HG03095 (cell line): ENCODE measurements at regions not wholly inside any gene's neighbourhood (a gene's known extent, or its start where the extent isn't known, plus 50 kb on each side); places are given as distances from the start of the nearest gene placed in this dataset.
"Not testable (repeated sequence)": the region's sequence is repeated elsewhere in the genome, so short reads cannot be mapped to it uniquely, and the experiment has no call there.

Experiments used
- ATAC-seq: cut with Tn5 transposase; IDR thresholded peaks from one replicate; pipeline ENCODE4 v1.9.1; 2021; ENCODE audit warnings: moderate library complexity; ENCODE audit not compliant: unreplicated experiment

GRCh38 chr12:102298022-102298421, 100.4 kb upstream of the PMCH start:
- no peak for ATAC-seq

DNA sequence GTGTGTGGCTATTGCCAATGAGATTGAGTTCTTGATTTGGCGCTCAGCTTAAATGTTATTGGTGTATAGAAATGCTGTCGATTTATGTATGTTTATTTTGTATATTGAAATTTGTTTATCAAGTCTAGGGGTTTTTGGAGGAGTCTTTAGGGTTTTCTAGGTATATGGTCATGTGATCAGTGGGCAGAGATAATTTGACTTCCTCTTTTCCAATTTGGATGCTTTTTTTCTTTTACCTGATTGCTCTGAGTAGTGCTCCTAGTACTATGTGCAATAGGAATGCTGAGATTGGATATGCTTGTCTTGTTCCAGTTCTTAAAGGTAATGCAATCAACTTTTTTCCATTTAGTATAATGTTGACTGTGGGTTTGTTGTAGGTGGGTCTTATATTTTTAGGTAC, 99.8 kb upstream of the PMCH start:
- ATAC-seq: no peak

DNA sequence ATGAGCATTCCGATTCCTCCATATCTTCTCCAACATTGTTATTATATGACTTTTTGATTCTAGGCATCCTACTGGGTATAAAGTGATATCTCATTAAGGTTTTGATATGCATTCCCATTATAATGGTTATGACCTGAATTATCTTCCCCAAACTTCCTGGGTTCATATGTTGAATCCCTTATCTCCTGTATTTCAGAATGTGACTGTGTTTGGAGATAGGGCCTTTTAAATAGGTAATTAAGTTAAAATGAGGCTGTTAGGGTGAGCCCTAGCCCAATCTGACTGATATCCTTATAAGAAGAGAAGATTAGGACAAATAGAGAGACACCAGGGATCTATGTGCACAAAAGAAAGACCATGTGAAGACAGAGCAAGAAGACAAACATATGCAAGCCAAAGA, 96.9 kb upstream of the PMCH start:
- no peak for ATAC-seq

DNA sequence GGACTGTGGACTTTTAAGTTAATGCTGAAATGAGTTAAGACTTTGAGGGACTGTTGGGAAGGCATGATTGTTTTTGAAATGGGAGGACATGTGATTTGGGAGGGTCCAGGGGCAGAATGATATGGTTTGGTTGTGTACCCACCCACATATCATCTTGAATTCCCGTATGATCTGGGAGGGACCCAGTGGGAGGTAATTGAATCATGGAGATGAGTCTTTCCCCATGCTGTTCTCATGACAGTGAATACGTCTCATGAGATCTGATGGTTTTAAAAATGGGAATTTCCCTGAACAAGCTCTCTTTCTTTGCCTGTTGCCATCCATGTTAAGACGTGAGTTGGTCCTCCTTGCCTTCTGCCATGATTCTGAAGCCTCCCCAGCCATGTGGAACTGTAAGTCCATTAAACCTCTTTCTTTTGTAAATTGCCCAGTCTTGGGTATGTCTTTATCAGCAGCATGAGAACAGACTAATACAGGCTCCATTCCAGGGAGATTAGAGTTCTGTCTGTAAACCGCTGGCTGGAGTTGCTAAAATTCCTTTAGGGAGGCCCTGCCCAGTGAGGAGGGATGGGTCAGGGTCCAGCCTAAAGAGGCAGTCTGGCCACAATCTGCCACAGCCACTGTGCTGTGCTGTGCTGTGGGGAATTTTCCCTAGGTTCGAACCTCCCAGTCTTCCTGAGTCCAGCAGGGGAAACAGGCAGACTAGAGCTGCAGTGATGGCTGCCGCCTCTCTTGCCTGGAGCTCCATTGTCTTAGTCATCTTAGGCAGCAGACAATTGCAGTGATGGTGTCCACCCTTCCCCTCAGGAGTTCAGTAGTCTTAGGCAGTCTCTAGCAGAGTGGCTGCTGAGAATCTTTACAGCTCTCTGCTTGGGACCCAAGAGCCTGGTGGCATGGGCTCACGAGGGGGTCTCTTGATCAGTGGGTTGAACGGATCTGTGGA, 94.1 kb upstream of the PMCH start:
- ATAC-seq: not testable (repeated sequence)

GRCh38 chr12:102289702-102290101, 92.1 kb upstream of the PMCH start:
- not testable (repeated sequence) for ATAC-seq

DNA sequence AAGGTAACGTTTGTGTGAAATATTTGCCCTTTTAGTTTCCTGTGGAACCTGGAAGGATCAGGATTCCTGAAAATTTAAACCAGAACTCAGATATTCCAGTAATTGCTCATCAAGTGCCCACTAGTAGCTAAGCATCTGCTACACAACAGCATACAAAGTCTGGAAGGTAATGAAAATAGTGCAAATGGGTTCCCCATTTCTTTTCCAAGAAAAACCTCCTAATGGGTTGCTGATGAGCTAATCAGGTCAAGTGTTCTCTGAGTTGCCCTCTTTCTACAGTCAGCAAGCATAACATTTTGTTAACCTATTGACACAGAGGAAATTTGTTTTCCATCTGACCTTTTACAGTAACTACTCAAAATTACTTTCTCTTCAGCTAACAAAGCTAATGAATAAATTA, 83.6 kb upstream of the PMCH start:
- no peak for ATAC-seq

GRCh38 chr12:102255687-102256086, 58.1 kb upstream of the PMCH start:
- ATAC-seq: not testable (repeated sequence)

- not testable (repeated sequence) for ATAC-seq
Observed at GRCh38 chr12:102251005-102251404, 53.4 kb upstream of the PMCH start.

- no peak for ATAC-seq
Observed at GRCh38 chr12:102249079-102249841, 51.6 kb upstream of the PMCH start.
